HG02571 (cell line): ENCODE measurements at regions not wholly inside any gene's neighbourhood (a gene's known extent, or its start where the extent isn't known, plus 50 kb on each side); places are given as distances from the start of the nearest gene placed in this dataset.

ENCODE experiments used
- ATAC-seq: cut with Tn5 transposase; IDR thresholded peaks from one replicate; pipeline ENCODE4 v1.9.1; 2021; ENCODE audit warnings: mild to moderate bottlenecking, moderate library complexity; ENCODE audit not compliant: unreplicated experiment

GRCh38 chr2:43039376-43040080, 186.9 kb downstream of the ZFP36L2 start:
- ATAC-seq, result no peak

GRCh38 chr2:43038696-43039094, 187.7 kb downstream of the ZFP36L2 start:
- no peak for ATAC-seq

GRCh38 chr2:43038034-43038695, 188.2 kb downstream of the ZFP36L2 start:
- no peak for ATAC-seq

DNA sequence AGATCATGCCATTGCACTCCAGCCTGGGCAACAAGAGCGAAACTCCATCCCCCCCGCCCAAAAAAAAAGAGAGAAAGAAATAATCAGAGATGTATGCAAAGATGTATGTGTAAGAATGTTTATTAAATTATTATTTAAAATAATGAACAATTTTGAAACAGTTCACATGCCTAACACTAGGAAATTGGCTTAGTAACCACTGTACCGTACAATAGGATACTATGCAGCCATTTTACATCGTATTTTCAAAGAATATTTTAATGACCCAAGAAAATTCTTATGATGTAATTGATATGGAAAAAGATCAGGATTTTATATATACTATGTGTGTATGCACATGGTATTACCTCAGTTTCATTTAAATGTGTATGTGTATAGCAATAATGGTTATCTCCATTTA, 190.5 kb downstream of the ZFP36L2 start:
- no peak for ATAC-seq

DNA sequence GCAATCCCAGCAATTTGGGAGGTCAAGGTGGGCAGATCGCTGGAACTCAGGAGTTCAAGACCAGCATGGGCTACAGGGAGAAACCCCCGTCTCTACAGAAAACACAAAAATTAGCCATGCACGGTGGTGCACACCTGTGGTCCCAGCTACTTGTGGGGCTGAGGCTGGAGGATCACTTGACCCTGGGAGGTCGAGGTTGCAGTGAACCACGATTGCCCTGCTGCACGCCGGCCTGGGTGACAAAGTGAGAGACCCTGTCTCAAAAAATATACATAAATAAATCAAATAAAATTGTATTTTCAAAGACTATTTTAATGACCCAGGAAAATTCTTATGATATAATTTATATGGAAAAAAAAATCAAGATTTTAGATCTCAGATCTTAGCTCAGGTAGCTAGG, 191.5 kb downstream of the ZFP36L2 start:
- no peak for ATAC-seq

GRCh38 chr2:43034242-43034619, 192.2 kb downstream of the ZFP36L2 start:
- no peak for ATAC-seq

- ATAC-seq, result no peak
Measured at GRCh38 chr2:43033466-43034241, 192.8 kb downstream of the ZFP36L2 start.

- ATAC-seq, result no peak
Measured at GRCh38 chr2:43033016-43033270, 193.5 kb downstream of the ZFP36L2 start.

- no peak for ATAC-seq
Measured at GRCh38 chr2:43032213-43033015, 194.0 kb downstream of the ZFP36L2 start.

DNA sequence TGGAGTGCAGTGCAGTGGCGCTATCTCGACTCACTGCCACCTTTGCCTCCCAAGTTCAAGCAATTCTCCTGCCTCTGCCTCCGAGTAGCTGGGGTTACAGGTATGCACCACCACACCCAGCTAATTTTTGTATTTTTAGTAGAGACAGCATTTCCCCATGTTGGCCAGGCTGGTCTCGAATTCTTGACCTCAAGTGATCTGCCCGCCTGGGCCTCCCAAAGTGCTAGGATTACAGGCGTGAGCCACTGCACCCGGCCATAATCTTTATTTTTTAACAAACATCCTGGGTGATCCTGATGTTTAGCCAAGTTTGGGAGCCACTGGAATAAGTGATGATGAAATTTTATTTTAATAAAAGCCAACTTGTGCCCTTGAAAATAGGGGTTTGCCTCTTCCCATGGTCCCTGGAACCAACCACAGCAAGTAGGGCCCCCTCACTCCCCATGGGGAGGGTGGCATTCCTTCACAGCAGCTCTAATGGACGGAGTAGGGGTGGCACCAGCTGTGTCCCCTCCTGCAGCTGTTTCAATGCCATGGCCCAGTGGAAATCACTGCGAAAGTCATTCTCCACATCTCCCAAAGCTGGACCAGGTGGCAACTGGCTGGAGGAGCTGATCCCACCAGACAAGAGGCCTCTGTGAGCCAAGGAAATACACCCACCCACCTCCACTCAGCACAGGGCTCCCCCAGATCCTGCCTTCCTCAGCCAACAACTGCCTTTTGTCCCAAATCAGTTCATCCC, 194.8 kb downstream of the ZFP36L2 start:
- no peak for ATAC-seq

DNA sequence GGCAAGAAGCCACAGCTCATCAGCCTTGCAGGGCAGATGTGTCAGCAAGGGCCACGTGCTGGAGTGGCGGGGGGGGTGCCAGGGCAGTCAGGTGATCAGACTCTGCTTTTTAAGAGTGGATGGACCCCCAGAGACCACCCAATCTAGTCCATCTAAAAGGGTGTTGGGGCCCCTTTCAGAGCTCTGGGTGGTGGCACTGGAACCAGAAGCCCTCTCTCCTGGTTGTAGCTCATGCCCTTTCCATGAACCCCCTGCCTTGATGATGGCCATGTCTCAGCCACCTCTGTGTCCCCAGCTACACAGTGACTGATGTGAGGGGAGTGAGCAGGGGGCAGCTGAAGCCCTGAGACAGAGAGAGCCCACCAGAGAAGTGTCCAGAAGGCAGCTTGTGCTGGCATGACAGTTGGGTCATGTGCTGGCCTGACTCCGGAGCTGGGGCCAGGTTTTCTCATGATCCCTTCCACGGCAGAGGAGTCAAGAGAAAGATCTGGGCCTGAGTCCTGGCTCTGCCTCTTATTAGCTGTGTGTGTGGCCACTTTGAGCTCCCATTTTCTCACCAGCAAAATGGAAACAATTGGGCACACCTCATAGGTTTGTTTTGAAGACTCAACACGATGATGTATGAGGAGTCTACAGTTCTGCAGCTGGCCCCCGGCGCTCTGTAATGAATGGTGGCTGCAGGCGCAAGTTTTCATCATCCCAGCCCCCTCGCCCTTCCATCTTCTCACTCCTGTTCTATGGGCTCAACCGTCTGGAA, 195.7 kb downstream of the ZFP36L2 start:
- no peak for ATAC-seq

- ATAC-seq, result no peak
Measured at GRCh38 chr2:43029186-43029585, 197.2 kb downstream of the ZFP36L2 start.

DNA sequence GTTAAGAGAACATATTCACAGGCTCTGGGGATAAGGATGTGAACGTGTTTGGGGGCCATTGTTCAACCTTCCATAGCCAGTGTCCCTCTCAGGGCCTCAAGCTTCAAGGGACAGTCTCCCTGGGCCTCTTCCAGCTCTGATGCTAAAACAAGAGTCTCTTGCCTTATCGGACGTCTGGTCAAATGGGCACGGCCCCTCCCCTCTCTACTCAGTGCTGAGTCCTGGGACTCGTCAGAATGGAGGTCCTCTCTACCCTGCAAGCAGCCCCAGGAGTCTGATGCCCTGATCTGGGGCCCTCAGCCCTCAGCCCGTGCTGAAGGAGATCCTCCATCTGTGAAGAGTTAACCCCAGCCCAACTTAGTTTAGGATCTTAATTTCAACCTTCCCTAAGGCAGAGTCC, 198.2 kb downstream of the ZFP36L2 start:
- ATAC-seq, result no peak

GRCh38 chr2:43027097-43027873, 199.1 kb downstream of the ZFP36L2 start:
- no peak for ATAC-seq

DNA sequence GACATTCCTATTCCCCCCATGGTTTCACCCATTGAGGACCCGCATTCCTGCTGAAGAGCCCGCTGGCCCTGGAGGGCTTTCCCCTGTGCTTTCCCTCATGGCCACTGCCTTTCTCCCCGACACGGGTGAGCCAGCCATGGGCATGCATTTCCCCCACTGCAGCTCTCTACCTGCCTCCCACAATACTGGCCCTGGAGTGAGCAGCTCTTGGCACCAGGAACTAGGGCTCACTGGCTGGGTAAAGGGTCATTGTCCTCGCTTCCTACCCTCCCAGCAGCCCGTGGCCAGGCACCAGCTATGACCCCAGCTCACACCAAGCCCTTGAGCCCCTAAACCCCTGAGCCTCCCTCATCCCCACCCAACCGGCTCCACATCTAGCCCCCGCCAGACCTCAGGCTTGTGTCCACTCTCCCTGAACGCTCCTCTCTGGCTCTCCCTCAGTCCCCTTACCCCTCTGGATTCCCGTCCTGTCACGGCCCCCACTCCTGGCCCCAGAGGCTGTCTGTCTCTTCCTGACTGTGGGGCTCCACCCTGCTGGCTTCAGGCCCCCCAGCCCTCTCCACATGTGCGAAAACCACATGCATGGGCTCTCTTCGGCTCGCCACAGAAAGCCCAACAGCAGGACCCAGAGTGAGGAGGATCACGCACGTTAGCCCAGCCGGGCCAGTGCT, 199.8 kb downstream of the ZFP36L2 start:
- no peak for ATAC-seq

DNA sequence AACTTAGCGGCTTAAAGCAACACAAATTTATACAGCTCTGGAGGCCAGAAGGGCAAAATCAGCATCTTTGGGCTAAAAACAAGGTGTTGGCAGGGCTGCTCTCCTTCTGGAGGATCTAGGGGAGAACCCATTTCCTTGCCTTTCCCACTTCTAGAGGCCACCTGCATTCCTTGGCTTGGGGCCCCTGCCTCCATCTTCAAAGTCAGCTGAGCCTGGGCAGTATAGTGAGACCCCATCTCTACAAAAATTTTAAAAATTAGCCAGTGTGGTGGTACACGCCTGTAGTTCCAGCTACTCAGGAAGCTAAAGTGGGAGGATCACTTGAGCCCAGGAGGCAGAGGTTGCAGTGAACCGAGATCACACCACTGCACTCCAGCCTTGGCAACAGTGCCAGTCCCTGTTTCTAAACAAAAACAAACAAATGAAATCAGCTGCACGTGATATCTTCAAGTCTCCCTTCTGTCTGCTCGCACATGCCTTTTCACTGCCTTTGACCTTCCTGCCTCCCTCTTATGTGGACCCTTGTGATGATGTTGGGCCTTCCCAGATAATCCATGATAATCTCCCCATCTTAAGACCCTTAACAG, 200.6 kb downstream of the ZFP36L2 start:
- ATAC-seq, result no peak

DNA sequence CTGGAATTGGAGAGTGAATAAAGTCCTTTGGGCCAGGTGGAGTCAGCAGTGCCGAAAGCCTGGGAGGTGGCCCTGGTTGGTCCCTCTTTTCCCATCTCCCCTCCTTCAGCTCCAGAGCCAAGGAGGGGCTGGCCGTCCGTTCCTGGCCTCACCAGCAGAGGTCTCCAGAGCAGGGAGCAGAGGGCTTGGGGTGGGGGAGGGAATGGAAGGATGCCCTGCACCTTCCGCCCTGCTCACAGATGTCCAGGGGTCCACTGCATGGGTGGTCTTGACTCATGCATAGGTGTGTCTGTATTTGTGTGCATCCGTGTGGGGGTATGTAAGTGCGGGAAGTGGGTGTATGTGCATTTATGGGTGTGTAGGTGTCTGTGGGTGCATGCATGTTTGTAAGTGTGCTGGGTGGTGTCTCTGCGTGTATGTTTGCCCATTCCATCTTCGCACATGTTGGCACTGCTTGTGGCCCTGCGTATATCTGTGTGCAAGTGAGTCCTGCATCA, 201.8 kb downstream of the ZFP36L2 start:
- no peak for ATAC-seq
